GM12878 (cell line): ENCODE measurements at regions not wholly inside any gene's neighbourhood (a gene's known extent, or its start where the extent isn't known, plus 50 kb on each side); places are given as distances from the start of the nearest gene placed in this dataset.

Experiments
- ATAC-seq: fragments of 200-7000 bp; cut with Tn5 transposase; 3 replicates; pipeline ENCODE4 v1.9.1; 2020; ENCODE audit warnings: mild to moderate bottlenecking, moderate library complexity
- BruUV-seq: library from RNA; stranded (reverse); fragments of 400-500 nt; replicated peaks from 2 replicates; lab custom pipeline; 2021; lab: Mats Ljungman, UMichigan
- CTCF ChIA-PET: fragments of 300-600 bp; sonication (Branson Sonifier 250); formaldehyde crosslinking; extraction: SDS; loops from one replicate; lab custom pipeline; 2021; ENCODE audit warnings: inconsistent platforms; lab: Yijun Ruan, JAX
- POLR2A ChIA-PET: fragments of 350-600 bp; formaldehyde crosslinking; extraction: SDS; loops from one replicate; lab custom pipeline; 2021; ENCODE audit warnings: inconsistent platforms; lab: Charles Lee
- RAD21 ChIA-PET: fragments of 300-600 bp; sonication (Branson Sonifier 250); formaldehyde crosslinking; loops from one replicate; lab custom pipeline; 2023; ENCODE audit warnings: antibody characterized with exemption; ENCODE audit not compliant: unreplicated experiment; lab: Charles Lee
- SMC1A ChIA-PET: fragments of 300-600 bp; sonication (Branson Sonifier 250); formaldehyde crosslinking; loops from one replicate; lab custom pipeline; 2023; ENCODE audit not compliant: unreplicated experiment, uncharacterized antibody; lab: Charles Lee
- DNase-seq: peaks from one replicate; pipeline ENCODE4 v3.0.0-alpha.2; 2011; ENCODE audit warnings: low read depth, low spot score
- FAIRE-seq: peaks from 3 replicates; lab custom pipeline; 2011; peaks lifted over from hg19 to GRCh38; lab: Jason Lieb, UNC
- H2AFZ ChIP-seq: 2 replicates; pipeline ENCODE4 v1.6.0; 2011; ENCODE audit warnings: low read depth, low read length, control low read depth; ENCODE audit not compliant: control insufficient read depth
- H3K27ac ChIP-seq: 2 replicates; pipeline ENCODE4 v1.5.1; 2011; ENCODE audit warnings: control low read depth; ENCODE audit not compliant: control insufficient read depth, insufficient read depth
- H3K27me3 ChIP-seq, 2 experiments: replicated peaks in 1 of 2; 2 replicates each; pipeline versions ENCODE4 v1.6.0 to v1.6.1; 2011; ENCODE audit warnings: low read length in 1 of 2; ENCODE audit not compliant: control insufficient read depth in 2 of 2, insufficient read depth in 2 of 2
- H3K36me3 ChIP-seq, 2 experiments: 2 replicates each; pipeline ENCODE4 v1.5.1; 2011; ENCODE audit warnings: low read length in 1 of 2; ENCODE audit not compliant: control insufficient read depth in 2 of 2, insufficient read depth in 2 of 2
- H3K4me1 ChIP-seq: 2 replicates; pipeline ENCODE4 v1.6.1; 2011; ENCODE audit warnings: mild to moderate bottlenecking, low read length, moderate library complexity, mixed read lengths; ENCODE audit not compliant: control insufficient read depth, insufficient read depth
- H3K4me2 ChIP-seq: 2 replicates; pipeline ENCODE4 v1.6.0; 2011; ENCODE audit warnings: control low read depth; ENCODE audit not compliant: control insufficient read depth, insufficient read depth
- H3K4me3 ChIP-seq: fragments of 200-600 bp; sonication (generic); 2 replicates; pipeline ENCODE4 v1.5.1; 2016
- H3K79me2 ChIP-seq: 2 replicates; pipeline ENCODE4 v1.6.0; 2011; ENCODE audit warnings: low read length; ENCODE audit not compliant: control insufficient read depth, insufficient read depth
- H3K9ac ChIP-seq: 2 replicates; pipeline ENCODE4 v1.8.0; 2011; ENCODE audit warnings: low read length, control low read depth, mixed read lengths; ENCODE audit not compliant: control insufficient read depth, insufficient read depth
- H3K9me3 ChIP-seq: replicated peaks from 3 replicates; pipeline ENCODE4 v1.5.1; 2011; ENCODE audit warnings: mild to moderate bottlenecking, low read length; ENCODE audit not compliant: control insufficient read depth, insufficient read depth
- H4K20me1 ChIP-seq: 2 replicates; pipeline ENCODE4 v1.6.0; 2011; ENCODE audit not compliant: control insufficient read depth, insufficient read depth
- E4F1 ChIP-seq: fragments of 450-650 bp; IDR thresholded peaks from 2 replicates; pipeline ENCODE4 v1.6.1; 2018; ENCODE audit warnings: borderline replicate concordance, mild to moderate bottlenecking; ENCODE audit not compliant: partially characterized antibody
- ETV6 ChIP-seq, 2 experiments: fragments of 450-650 bp in 1 of 2; IDR thresholded peaks in 1 of 2; conservative IDR thresholded peaks in 1 of 2; 2 replicates each; pipeline ENCODE4 v1.6.1; 2014; ENCODE audit warnings: antibody characterized with exemption in 1 of 2, borderline replicate concordance in 1 of 2, low read depth in 1 of 2, mild to moderate bottlenecking in 1 of 2, moderate library complexity in 1 of 2
- NR2C2 ChIP-seq: IDR thresholded peaks from 2 replicates; pipeline ENCODE4 v1.6.1; 2011; ENCODE audit warnings: borderline replicate concordance, low read depth; ENCODE audit not compliant: control insufficient read depth, insufficient read length
- STAT1 ChIP-seq: fragments of 450-650 bp; conservative IDR thresholded peaks from 2 replicates; pipeline ENCODE4 v1.6.1; 2014; ENCODE audit warnings: antibody characterized with exemption, mild to moderate bottlenecking
- ZNF217 ChIP-seq: fragments of 450-650 bp; IDR thresholded peaks from 2 replicates; pipeline ENCODE4 v1.6.1; 2017; ENCODE audit warnings: antibody characterized with exemption, mild to moderate bottlenecking
- ZNF687 ChIP-seq: fragments of 450-650 bp; IDR thresholded peaks from 2 replicates; pipeline ENCODE4 v1.6.1; 2017; ENCODE audit warnings: mild to moderate bottlenecking, moderate library complexity
- WGBS: methylation state at CpG from one replicate; pipeline ENCODE4 v1.1.6; 2016; ENCODE audit warnings: low lambda C conversion rate; ENCODE audit not compliant: insufficient replicate concordance, insufficient coverage; ENCODE audit errors: missing lambda C conversion rate; 5-methylcytosine and 5-hydroxymethylcytosine counted together
- in situ Hi-C: fragments of 300-500 bp; cut with MboI; formaldehyde crosslinking; loops from 9 replicates; pipeline ENCODE4 v1.14.3; 2018; ENCODE audit warnings: mixed read lengths
- intact Hi-C: fragments of 100-400 bp; cut with micrococcal nuclease; formaldehyde crosslinking; loops from one replicate; pipeline ENCODE4 v1.14.2; 2022; ENCODE audit not compliant: unreplicated experiment

- no peaks in the 10 kb centered on the region for H3K4me1 ChIP-seq
- intact Hi-C loops: no loop called here
- in situ Hi-C loops: no loop called here
- SMC1A ChIA-PET: interaction anchor here (1.2 kb wide), 1 partner anchor 34 kb away, joined by 3 read pairs; no protein-coding TSS in a partner anchor
- ATAC-seq (no peak), DNase-seq (no peak), FAIRE-seq (no peak)
- no peak overlapping the region for H3K4me2 ChIP-seq
- H3K27ac ChIP-seq: no peak overlapping the region
- RAD21 ChIA-PET: no interaction called here
- BruUV-seq: no TSS peak
- no peak overlapping the region for H3K9ac ChIP-seq
- H3K36me3 ChIP-seq: no peaks in the 10 kb centered on the region
- 16% methylated on average over 3 of the region's 3 CpGs for WGBS
- CTCF ChIA-PET: interaction anchor here (0.7 kb wide), 1 partner anchor 212 kb away, joined by 4 read pairs; no protein-coding TSS in a partner anchor
- no peaks in the 10 kb centered on the region for H3K79me2 ChIP-seq
- H3K27me3 ChIP-seq: no peaks in the 10 kb centered on the region
- H4K20me1 ChIP-seq: no peaks in the 10 kb centered on the region
- no peak for TF ChIP-seq ZNF687
- TF ChIP-seq NR2C2: no peak
- TF ChIP-seq, all 136 proteins: peak for 0
- H3K9me3 ChIP-seq: no peaks in the 10 kb centered on the region; the same call in 2 of the 3 replicates
- POLR2A ChIA-PET: no interaction called here
- H2AFZ ChIP-seq: no peak overlapping the region
- H3K4me3 ChIP-seq: no peak overlapping the region
Observed at GRCh38 chr16:16882766-16883165, 503.8 kb downstream of the NPIPA7 start.

GRCh38 chr16:16884451-16884850 is 505.5 kb downstream of the NPIPA7 start:
- ChIA-PET CTCF (no interaction called here), SMC1A (no interaction called here), RAD21 (no interaction called here), POLR2A (no interaction called here)
- no TSS peak for BruUV-seq
- Histone ChIP-seq H3K4me2 (no peak overlapping the region), H3K36me3 (no peaks in the 10 kb centered on the region), H3K9ac (no peak overlapping the region), H3K27ac (no peak overlapping the region), H3K9me3 (no peaks in the 10 kb centered on the region), H4K20me1 (no peaks in the 10 kb centered on the region), H3K79me2 (no peaks in the 10 kb centered on the region), H2AFZ (no peak overlapping the region), H3K4me3 (no peak overlapping the region), H3K4me1 (no peaks in the 10 kb centered on the region), H3K27me3 (no peaks in the 10 kb centered on the region)
- WGBS: 0% methylated on average over 1 of the region's 1 CpG
- intact Hi-C loops: no loop called here
- no peak for ATAC-seq
- FAIRE-seq: no peak
- DNase-seq: no peak
- in situ Hi-C loops: no loop called here
- TF ChIP-seq STAT1: no peak
- TF ChIP-seq ETV6 (conservative IDR thresholded peaks at IDR 0.05 in 1 of 2, IDR thresholded peaks at IDR 0.05 in 1 of 2; ENCODE audit: borderline replicate concordance in 1 of 2, low read depth in 1 of 2): no peak
- no peak for TF ChIP-seq ZNF217
- TF ChIP-seq E4F1: no peak
